PC-3 (cell line): ENCODE measurements at regions not wholly inside any gene's neighbourhood (a gene's known extent, or its start where the extent isn't known, plus 50 kb on each side); places are given as distances from the start of the nearest gene placed in this dataset.

ENCODE experiments used
- ATAC-seq: fragments of 200-7000 bp; cut with Tn5 transposase; 2 replicates; pipeline ENCODE4 v1.9.1; 2020; ENCODE audit warnings: mild to moderate bottlenecking, moderate library complexity
- BruUV-seq: library from RNA; stranded (reverse); fragments of 400-500 nt; replicated peaks from 2 replicates; lab custom pipeline; 2021; lab: Mats Ljungman, UMichigan
- CTCF ChIA-PET: fragments of 300-600 bp; sonication (Branson Sonifier 250); formaldehyde crosslinking; loops from one replicate; lab custom pipeline; 2022; ENCODE audit warnings: antibody characterized with exemption; lab: Charles Lee
- POLR2A ChIA-PET: fragments of 300-600 bp; sonication (Branson Sonifier 250); formaldehyde crosslinking; loops from one replicate; lab custom pipeline; 2022; ENCODE audit warnings: antibody characterized with exemption; ENCODE audit not compliant: unreplicated experiment; lab: Charles Lee
- DNase-seq: peaks from one replicate; pipeline ENCODE4 v3.0.0-alpha.2; 2015
- H2AFZ ChIP-seq: fragments of 300-600 bp; sonication (generic); 2 replicates; pipeline ENCODE4 v1.6.0; 2016; ENCODE audit warnings: antibody characterized with exemption, low read length
- H3F3A ChIP-seq: fragments of 300-600 bp; sonication (generic); one replicate; pipeline ENCODE4 v1.6.0; 2017; ENCODE audit warnings: antibody characterized with exemption, low read length, control low read depth, mild to moderate bottlenecking; ENCODE audit not compliant: unreplicated experiment
- H3K27ac ChIP-seq: fragments of 300-600 bp; sonication (generic); 2 replicates; pipeline ENCODE4 v1.5.1; 2016; ENCODE audit warnings: mild to moderate bottlenecking, low read length
- H3K27me3 ChIP-seq: fragments of 300-600 bp; sonication (generic); 2 replicates; pipeline ENCODE4 v1.6.1; 2016; ENCODE audit warnings: low read length, mixed read lengths
- H3K36me3 ChIP-seq: fragments of 300-600 bp; sonication (generic); 2 replicates; pipeline ENCODE4 v1.6.1; 2016; ENCODE audit warnings: low read depth, mixed run types, low read length, mixed read lengths
- H3K4me1 ChIP-seq: fragments of 300-600 bp; sonication (generic); 2 replicates; pipeline ENCODE4 v1.5.1; 2016; ENCODE audit warnings: low read length; ENCODE audit not compliant: insufficient read depth
- H3K4me2 ChIP-seq: fragments of 300-600 bp; sonication (generic); 2 replicates; pipeline ENCODE4 v1.6.0; 2016; ENCODE audit warnings: low read length
- H3K4me3 ChIP-seq: fragments of 300-600 bp; sonication (generic); 2 replicates; pipeline ENCODE4 v1.5.1; 2016; ENCODE audit warnings: mild to moderate bottlenecking, low read length, mixed read lengths
- H3K79me2 ChIP-seq: fragments of 300-600 bp; sonication (generic); 2 replicates; pipeline ENCODE4 v1.6.1; 2017; ENCODE audit warnings: low read length, mixed read lengths
- H3K9ac ChIP-seq: fragments of 300-600 bp; sonication (generic); 2 replicates; pipeline ENCODE4 v1.6.0; 2016; ENCODE audit warnings: mild to moderate bottlenecking, low read length
- H3K9me2 ChIP-seq: fragments of 300-600 bp; sonication (generic); replicated peaks from 2 replicates; pipeline ENCODE4 v1.6.1; 2016; ENCODE audit warnings: mixed run types, low read length, mixed read lengths
- H3K9me3 ChIP-seq: fragments of 300-600 bp; sonication (generic); 2 replicates; pipeline ENCODE4 v1.6.1; 2016; ENCODE audit warnings: low read length, mixed read lengths
- H4K20me1 ChIP-seq: fragments of 300-600 bp; sonication (generic); 2 replicates; pipeline ENCODE4 v1.6.1; 2016; ENCODE audit warnings: low read length, mixed read lengths
- EZH2 ChIP-seq: fragments of 300-600 bp; sonication (generic); IDR thresholded peaks from one replicate; pipeline ENCODE4 v1.6.1; 2017; ENCODE audit warnings: antibody characterized with exemption, mild to moderate bottlenecking, low read length; ENCODE audit not compliant: unreplicated experiment
- EZH2phosphoT487 ChIP-seq: fragments of 300-600 bp; sonication (generic); IDR thresholded peaks from 2 replicates; pipeline ENCODE4 v1.6.1; 2018; ENCODE audit warnings: mild to moderate bottlenecking, antibody characterized with exemption, low read length, borderline replicate concordance
- intact Hi-C: fragments of 100-400 bp; cut with micrococcal nuclease; formaldehyde crosslinking; loops from 2 replicates; pipeline ENCODE4 v1.9.0; 2023
- TF ChIP-seq, protein P1 (sequence below): fragments of 300-600 bp; sonication (generic); conservative IDR thresholded peaks from 2 replicates; pipeline ENCODE4 v1.5.1; 2017; ENCODE audit warnings: antibody characterized with exemption, low read depth, mild to moderate bottlenecking, low read length

DNA sequence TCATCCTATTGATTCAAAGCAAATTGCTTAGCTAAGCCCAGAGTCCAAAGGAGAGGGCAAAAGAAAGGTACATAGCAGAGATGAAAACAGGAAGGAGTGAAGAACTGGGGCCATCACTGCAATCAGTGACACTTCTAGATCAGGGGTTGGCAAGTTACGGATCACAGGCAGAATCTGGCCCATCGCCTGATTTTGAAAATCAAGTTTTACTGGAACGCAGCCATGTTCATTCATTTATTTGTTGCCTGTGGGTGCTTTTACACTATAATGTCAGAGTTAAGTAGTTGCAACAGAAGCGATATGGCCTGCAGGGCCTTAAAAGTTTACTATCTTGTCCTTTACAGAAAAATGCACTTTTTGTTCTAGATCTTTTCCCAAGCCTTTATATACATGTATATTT, 271.7 kb upstream of the TOPAZ1 start:
- Histone ChIP-seq H3K9me3 (no peaks in the 10 kb centered on the region), H2AFZ (0 out of 2 replicates have a peak overlapping the region, but pooled peaks have one; percentile 20), H3K4me3 (no peak overlapping the region), H3K4me1 (no peaks in the 10 kb centered on the region), H3K9ac (no peak overlapping the region), H3K27me3 (no peaks in the 10 kb centered on the region), H3K9me2 (no peaks in the 10 kb centered on the region), H4K20me1 (no peaks in the 10 kb centered on the region), H3F3A (no peaks in the 10 kb centered on the region), H3K79me2 (no peaks in the 10 kb centered on the region), H3K4me2 (no peak overlapping the region), H3K36me3 (no peaks in the 10 kb centered on the region), H3K27ac (no peak overlapping the region)
- ATAC-seq (no peak), DNase-seq (no peak)
- TF ChIP-seq EZH2phosphoT487 (no peak), EZH2 (no peak)
- TF ChIP-seq, protein P1, sequence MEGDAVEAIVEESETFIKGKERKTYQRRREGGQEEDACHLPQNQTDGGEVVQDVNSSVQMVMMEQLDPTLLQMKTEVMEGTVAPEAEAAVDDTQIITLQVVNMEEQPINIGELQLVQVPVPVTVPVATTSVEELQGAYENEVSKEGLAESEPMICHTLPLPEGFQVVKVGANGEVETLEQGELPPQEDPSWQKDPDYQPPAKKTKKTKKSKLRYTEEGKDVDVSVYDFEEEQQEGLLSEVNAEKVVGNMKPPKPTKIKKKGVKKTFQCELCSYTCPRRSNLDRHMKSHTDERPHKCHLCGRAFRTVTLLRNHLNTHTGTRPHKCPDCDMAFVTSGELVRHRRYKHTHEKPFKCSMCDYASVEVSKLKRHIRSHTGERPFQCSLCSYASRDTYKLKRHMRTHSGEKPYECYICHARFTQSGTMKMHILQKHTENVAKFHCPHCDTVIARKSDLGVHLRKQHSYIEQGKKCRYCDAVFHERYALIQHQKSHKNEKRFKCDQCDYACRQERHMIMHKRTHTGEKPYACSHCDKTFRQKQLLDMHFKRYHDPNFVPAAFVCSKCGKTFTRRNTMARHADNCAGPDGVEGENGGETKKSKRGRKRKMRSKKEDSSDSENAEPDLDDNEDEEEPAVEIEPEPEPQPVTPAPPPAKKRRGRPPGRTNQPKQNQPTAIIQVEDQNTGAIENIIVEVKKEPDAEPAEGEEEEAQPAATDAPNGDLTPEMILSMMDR, result no peak
- POLR2A ChIA-PET, result no interaction called here
- BruUV-seq, result no TSS peak
- intact Hi-C loops, result no loop called here
- CTCF ChIA-PET, result no interaction called here

- H2AFZ ChIP-seq, result no peak overlapping the region
- no peaks in the 10 kb centered on the region for H4K20me1 ChIP-seq
- H3K4me2 ChIP-seq, result no peak overlapping the region
- H3F3A ChIP-seq, result no peaks in the 10 kb centered on the region
- no peaks in the 10 kb centered on the region for H3K9me2 ChIP-seq
- ATAC-seq (no peak), DNase-seq (no peak)
- BruUV-seq, result no TSS peak
- no peaks in the 10 kb centered on the region for H3K79me2 ChIP-seq
- ChIA-PET POLR2A (interaction anchor here (0.6 kb wide), 1 partner anchor 37 kb away, joined by 4 read pairs; no protein-coding TSS in a partner anchor), CTCF (no interaction called here)
- TF ChIP-seq, protein P1, result no peak
- TF ChIP-seq EZH2, result no peak
- no peak for TF ChIP-seq EZH2phosphoT487
- no peak overlapping the region for H3K4me3 ChIP-seq
- no peaks in the 10 kb centered on the region for H3K27me3 ChIP-seq
- H3K27ac ChIP-seq, result no peak overlapping the region
- intact Hi-C loops, result no loop called here
- no peaks in the 10 kb centered on the region for H3K36me3 ChIP-seq
- H3K4me1 ChIP-seq, result no peaks in the 10 kb centered on the region
- no peak overlapping the region for H3K9ac ChIP-seq
- no peaks in the 10 kb centered on the region for H3K9me3 ChIP-seq
Measured at GRCh38 chr3:43970351-43970750, 271.3 kb upstream of the TOPAZ1 start.

DNA sequence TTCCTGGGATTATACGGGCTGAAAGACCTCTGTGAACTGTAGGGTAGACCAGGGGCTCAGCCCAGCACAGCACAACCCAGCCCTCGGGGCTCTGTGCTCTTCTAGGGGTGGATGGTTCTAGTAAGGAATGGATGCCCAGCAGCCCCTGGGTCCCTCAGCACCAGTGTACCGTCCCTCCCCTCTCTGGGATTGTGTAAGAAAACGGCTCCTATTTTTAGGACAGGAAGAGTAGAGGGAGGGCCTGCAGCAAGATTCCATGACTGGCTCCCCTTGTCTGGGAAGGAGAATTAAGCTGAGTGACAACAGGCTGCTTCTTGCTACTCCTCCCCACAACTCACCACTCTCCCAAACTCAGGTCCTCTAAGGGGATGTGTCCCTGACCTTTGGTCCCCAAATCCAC, 270.8 kb upstream of the TOPAZ1 start:
- H3F3A ChIP-seq, result no peaks in the 10 kb centered on the region
- H3K79me2 ChIP-seq, result no peaks in the 10 kb centered on the region
- no peaks in the 10 kb centered on the region for H3K4me1 ChIP-seq
- CTCF ChIA-PET, result no interaction called here
- intact Hi-C loops, result no loop called here
- no peak overlapping the region for H3K4me2 ChIP-seq
- no TSS peak for BruUV-seq
- no peaks in the 10 kb centered on the region for H3K9me2 ChIP-seq
- H3K9me3 ChIP-seq, result no peaks in the 10 kb centered on the region
- POLR2A ChIA-PET, result interaction anchor here (0.6 kb wide), 1 partner anchor 36 kb away, joined by 4 read pairs; no protein-coding TSS in a partner anchor
- TF ChIP-seq EZH2 (no peak), EZH2phosphoT487 (no peak)
- TF ChIP-seq, protein P1, result no peak
- no peak for DNase-seq
- no peak overlapping the region for H3K27ac ChIP-seq
- H4K20me1 ChIP-seq, result no peaks in the 10 kb centered on the region
- no peak for ATAC-seq
- no peak overlapping the region for H2AFZ ChIP-seq
- no peak overlapping the region for H3K4me3 ChIP-seq
- no peak overlapping the region for H3K9ac ChIP-seq
- no peaks in the 10 kb centered on the region for H3K27me3 ChIP-seq
- H3K36me3 ChIP-seq, result no peaks in the 10 kb centered on the region
